GM10266 (cell line): ENCODE measurements at regions not wholly inside any gene's neighbourhood (a gene's known extent, or its start where the extent isn't known, plus 50 kb on each side); places are given as distances from the start of the nearest gene placed in this dataset.

Source experiments
- DNase-seq: peaks from one replicate; pipeline ENCODE4 v3.0.0; 2012; ENCODE audit errors: extremely low spot score
- CTCF ChIP-seq: IDR thresholded peaks from 2 replicates; pipeline ENCODE4 v1.5.1; 2012; ENCODE audit warnings: mild to moderate bottlenecking, low read depth; ENCODE audit not compliant: control insufficient read depth, insufficient read depth; ENCODE audit errors: missing control alignments

GRCh38 chr17:52495646-52496045 lies 337.1 kb upstream of the CA10 start:
- no peak for TF ChIP-seq CTCF
- no peak for DNase-seq

GRCh38 chr17:52482271-52482670 lies 323.8 kb upstream of the CA10 start:
- DNase-seq, result no peak
- TF ChIP-seq CTCF, result no peak

- no peak for DNase-seq
- TF ChIP-seq CTCF, result no peak
These were observed 319.5 kb upstream of the CA10 start for GRCh38 chr17:52477824-52478699.

GRCh38 chr17:52476638-52477313 lies 318.3 kb upstream of the CA10 start:
- TF ChIP-seq CTCF, result no peak
- DNase-seq, result no peak

- TF ChIP-seq CTCF, result no peak
- DNase-seq, result no peak
These were observed 312.0 kb upstream of the CA10 start for GRCh38 chr17:52470553-52470952.

- TF ChIP-seq CTCF, result no peak
- DNase-seq, result no peak
These were observed 306.9 kb upstream of the CA10 start for GRCh38 chr17:52465407-52465806.
